ENCODE measurements at regions not wholly inside any gene's neighbourhood (a gene's known extent, or its start where the extent isn't known, plus 50 kb on each side); places are given as distances from the start of the nearest gene placed in this dataset.

DNA sequence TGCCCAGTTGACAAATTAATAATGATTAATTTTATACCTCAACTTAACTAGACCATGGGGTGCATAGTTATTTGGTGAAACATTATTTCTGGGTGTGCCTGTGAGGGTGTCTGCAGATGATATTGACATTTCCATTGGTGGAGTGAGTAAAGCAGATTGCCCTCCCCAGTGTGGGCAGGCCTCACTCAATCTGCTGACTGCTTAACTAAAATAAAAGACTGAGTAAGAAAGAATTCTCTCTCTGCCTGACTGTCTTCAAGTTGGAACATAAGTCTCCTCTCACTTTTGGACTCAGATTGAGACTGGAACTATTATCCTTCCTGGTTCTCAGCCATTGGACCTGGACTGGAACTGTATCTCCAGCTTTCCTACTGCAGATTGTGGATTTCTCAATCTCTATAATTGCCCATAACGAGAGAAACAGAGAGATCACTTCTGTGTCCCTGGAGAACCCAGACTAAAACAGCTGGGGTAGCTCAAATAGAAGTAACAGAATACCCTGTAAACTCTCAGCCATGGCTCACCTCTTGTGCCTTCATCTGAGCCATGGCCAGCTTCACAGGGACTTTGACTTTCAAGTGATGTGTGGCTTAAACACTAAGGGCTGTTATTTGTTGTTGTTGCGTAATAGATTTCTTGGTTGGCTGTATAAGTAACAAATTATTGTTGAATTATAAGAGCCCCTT lies 575.3 kb upstream of the RAB6C start:
- TF ChIP-seq SPI1 (IDR thresholded peaks at IDR 0.05; ENCODE audit: low read depth, low read length), result no peak
- no peak for TF ChIP-seq POLR2AphosphoS5 (IDR thresholded peaks at IDR 0.05; ENCODE audit: low read depth, low read length)
- TF ChIP-seq POLR2A (IDR thresholded peaks at IDR 0.05; ENCODE audit: low read depth, low read length), result no peak
- TF ChIP-seq POU2F2 (IDR thresholded peaks at IDR 0.05; ENCODE audit: low read depth, low read length), result no peak
- TF ChIP-seq TAF1 (IDR thresholded peaks at IDR 0.05; ENCODE audit: low read depth, low read length), result no peak
